ENCODE measurements at regions not wholly inside any gene's neighbourhood (a gene's known extent, or its start where the extent isn't known, plus 50 kb on each side); places are given as distances from the start of the nearest gene placed in this dataset.

DNA sequence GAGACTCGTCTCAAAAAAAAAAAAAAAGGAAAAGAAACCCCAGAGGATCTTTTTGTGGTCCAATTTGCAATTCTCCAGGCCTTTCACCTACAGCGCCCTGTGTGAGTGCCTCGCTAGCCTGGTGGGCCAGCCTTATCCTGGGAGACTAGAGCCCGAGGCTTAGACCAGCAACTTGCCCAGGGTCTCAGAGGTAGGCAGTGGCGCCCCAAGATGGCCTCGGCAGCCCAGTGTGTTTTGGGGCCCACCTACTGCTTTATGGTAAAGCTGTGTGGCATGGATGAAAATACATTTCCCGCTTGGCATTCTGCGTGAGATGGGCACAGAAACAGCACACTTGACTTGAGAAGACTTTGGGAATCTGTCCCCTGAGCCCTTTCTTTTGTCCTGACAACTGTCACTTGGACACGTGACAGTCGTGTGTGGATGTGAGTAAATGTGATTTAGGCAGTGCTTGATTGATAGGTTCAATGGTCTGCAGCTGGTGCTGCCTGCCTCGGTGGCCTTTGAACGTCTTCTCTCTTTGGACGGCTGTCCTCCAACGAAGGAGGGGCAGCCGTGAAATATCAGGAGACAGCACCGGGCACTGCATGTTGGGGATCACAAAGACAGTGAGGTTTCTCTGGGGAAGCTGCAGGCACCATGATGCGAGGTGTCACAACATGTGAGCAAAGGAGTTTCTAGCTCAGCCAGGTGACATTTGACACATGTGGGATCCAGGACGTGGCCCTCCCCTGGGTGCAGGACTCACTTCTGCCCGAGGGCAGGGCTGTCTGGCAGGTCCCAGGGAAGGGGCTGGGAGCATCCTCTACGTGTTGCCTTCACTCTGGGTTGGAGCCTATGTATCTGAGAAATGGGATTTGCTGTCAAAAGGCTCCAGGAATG lies 209.5 kb upstream of the TWIST2 start:
- TF ChIP-seq TCF4 (CRISPR knock-in tag; IDR thresholded peaks at IDR 0.05; ENCODE audit: borderline replicate concordance): no peak
- TF ChIP-seq, protein P1, sequence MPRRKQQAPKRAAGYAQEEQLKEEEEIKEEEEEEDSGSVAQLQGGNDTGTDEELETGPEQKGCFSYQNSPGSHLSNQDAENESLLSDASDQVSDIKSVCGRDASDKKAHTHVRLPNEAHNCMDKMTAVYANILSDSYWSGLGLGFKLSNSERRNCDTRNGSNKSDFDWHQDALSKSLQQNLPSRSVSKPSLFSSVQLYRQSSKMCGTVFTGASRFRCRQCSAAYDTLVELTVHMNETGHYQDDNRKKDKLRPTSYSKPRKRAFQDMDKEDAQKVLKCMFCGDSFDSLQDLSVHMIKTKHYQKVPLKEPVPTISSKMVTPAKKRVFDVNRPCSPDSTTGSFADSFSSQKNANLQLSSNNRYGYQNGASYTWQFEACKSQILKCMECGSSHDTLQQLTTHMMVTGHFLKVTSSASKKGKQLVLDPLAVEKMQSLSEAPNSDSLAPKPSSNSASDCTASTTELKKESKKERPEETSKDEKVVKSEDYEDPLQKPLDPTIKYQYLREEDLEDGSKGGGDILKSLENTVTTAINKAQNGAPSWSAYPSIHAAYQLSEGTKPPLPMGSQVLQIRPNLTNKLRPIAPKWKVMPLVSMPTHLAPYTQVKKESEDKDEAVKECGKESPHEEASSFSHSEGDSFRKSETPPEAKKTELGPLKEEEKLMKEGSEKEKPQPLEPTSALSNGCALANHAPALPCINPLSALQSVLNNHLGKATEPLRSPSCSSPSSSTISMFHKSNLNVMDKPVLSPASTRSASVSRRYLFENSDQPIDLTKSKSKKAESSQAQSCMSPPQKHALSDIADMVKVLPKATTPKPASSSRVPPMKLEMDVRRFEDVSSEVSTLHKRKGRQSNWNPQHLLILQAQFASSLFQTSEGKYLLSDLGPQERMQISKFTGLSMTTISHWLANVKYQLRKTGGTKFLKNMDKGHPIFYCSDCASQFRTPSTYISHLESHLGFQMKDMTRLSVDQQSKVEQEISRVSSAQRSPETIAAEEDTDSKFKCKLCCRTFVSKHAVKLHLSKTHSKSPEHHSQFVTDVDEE (CRISPR knock-in tag; IDR thresholded peaks at IDR 0.05): no peak
- no peak for TF ChIP-seq CSDC2 (CRISPR knock-in tag; IDR thresholded peaks at IDR 0.05)
- TF ChIP-seq ZNF565 (CRISPR knock-in tag; conservative IDR thresholded peaks at IDR 0.05; ENCODE audit: low read depth): no peak
- TF ChIP-seq ISL1 (CRISPR knock-in tag; IDR thresholded peaks at IDR 0.05): no peak
- TF ChIP-seq ZFP3 (CRISPR knock-in tag; IDR thresholded peaks at IDR 0.05): no peak
- no peak for TF ChIP-seq RARB (CRISPR knock-in tag; IDR thresholded peaks at IDR 0.05)
- TF ChIP-seq, protein P2, sequence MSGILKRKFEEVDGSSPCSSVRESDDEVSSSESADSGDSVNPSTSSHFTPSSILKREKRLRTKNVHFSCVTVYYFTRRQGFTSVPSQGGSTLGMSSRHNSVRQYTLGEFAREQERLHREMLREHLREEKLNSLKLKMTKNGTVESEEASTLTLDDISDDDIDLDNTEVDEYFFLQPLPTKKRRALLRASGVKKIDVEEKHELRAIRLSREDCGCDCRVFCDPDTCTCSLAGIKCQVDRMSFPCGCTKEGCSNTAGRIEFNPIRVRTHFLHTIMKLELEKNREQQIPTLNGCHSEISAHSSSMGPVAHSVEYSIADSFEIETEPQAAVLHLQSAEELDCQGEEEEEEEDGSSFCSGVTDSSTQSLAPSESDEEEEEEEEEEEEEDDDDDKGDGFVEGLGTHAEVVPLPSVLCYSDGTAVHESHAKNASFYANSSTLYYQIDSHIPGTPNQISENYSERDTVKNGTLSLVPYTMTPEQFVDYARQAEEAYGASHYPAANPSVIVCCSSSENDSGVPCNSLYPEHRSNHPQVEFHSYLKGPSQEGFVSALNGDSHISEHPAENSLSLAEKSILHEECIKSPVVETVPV (CRISPR knock-in tag; IDR thresholded peaks at IDR 0.05): no peak
- no peak for TF ChIP-seq SNAI2 (CRISPR knock-in tag; IDR thresholded peaks at IDR 0.05)
- TF ChIP-seq, protein P3, sequence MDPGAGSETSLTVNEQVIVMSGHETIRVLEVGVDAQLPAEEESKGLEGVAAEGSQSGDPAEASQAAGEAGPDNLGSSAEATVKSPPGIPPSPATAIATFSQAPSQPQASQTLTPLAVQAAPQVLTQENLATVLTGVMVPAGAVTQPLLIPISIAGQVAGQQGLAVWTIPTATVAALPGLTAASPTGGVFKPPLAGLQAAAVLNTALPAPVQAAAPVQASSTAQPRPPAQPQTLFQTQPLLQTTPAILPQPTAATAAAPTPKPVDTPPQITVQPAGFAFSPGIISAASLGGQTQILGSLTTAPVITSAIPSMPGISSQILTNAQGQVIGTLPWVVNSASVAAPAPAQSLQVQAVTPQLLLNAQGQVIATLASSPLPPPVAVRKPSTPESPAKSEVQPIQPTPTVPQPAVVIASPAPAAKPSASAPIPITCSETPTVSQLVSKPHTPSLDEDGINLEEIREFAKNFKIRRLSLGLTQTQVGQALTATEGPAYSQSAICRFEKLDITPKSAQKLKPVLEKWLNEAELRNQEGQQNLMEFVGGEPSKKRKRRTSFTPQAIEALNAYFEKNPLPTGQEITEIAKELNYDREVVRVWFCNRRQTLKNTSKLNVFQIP (CRISPR knock-in tag; IDR thresholded peaks at IDR 0.05; ENCODE audit: borderline replicate concordance, low read depth): no peak
- no peak for TF ChIP-seq PPARA (CRISPR knock-in tag; IDR thresholded peaks at IDR 0.05; ENCODE audit: borderline replicate concordance)
- no peak for TF ChIP-seq ZC3H10 (CRISPR knock-in tag; IDR thresholded peaks at IDR 0.05)
- no peak for TF ChIP-seq ESRRG (CRISPR knock-in tag; IDR thresholded peaks at IDR 0.05)
- TF ChIP-seq ZFP30 (CRISPR knock-in tag; IDR thresholded peaks at IDR 0.05): no peak
- ATAC-seq: no peak

DNA sequence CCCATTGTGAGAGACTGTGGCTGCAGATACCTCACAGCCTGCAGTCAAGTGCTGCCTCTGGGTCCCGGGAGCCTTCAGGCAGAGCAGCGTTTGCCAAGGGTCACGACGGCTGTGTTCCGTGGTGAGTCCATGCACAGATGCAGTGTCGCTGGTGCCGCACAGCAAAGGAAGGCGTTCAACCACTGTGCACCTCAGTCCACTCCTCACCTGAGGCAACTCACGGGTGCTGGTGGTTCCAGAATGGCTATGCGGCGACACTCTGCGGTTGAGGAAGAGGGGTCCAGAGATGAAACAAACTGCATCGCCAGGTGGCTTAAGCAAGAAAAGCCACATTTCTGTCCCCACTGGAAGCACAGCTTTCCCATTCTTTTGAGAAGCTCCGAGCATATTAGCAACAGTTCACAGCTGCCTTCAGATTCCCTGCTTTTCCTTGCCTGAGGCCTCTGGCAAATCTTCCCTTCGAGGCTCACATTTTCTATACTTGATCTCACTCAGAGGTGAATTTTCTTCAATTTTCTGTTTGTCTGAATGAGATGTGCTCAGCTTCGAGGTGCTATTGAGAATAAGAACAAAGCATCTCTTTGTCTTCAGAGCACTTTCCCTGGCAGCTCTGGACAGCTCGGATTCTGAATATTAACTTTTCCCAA lies 208.8 kb upstream of the TWIST2 start:
- ATAC-seq: no peak
- TF ChIP-seq ZFP30 (CRISPR knock-in tag; IDR thresholded peaks at IDR 0.05) (no peak), CSDC2 (CRISPR knock-in tag; IDR thresholded peaks at IDR 0.05) (no peak), GLIS3 (CRISPR knock-in tag; IDR thresholded peaks at IDR 0.05) (no peak), TCF4 (CRISPR knock-in tag; IDR thresholded peaks at IDR 0.05; ENCODE audit: borderline replicate concordance) (no peak), ZC3H10 (CRISPR knock-in tag; IDR thresholded peaks at IDR 0.05) (no peak), TOX (CRISPR knock-in tag; IDR thresholded peaks at IDR 0.05; ENCODE audit: borderline replicate concordance) (no peak), ESRRG (CRISPR knock-in tag; IDR thresholded peaks at IDR 0.05) (no peak), BACH2 (CRISPR knock-in tag; IDR thresholded peaks at IDR 0.05; ENCODE audit: borderline replicate concordance) (no peak), OSR1 (CRISPR knock-in tag; IDR thresholded peaks at IDR 0.05) (no peak)
- TF ChIP-seq, protein P1 (CRISPR knock-in tag; IDR thresholded peaks at IDR 0.05): no peak
- TF ChIP-seq, protein P4, sequence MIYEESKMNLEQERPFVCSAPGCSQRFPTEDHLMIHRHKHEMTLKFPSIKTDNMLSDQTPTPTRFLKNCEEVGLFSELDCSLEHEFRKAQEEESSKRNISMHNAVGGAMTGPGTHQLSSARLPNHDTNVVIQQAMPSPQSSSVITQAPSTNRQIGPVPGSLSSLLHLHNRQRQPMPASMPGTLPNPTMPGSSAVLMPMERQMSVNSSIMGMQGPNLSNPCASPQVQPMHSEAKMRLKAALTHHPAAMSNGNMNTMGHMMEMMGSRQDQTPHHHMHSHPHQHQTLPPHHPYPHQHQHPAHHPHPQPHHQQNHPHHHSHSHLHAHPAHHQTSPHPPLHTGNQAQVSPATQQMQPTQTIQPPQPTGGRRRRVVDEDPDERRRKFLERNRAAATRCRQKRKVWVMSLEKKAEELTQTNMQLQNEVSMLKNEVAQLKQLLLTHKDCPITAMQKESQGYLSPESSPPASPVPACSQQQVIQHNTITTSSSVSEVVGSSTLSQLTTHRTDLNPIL (CRISPR knock-in tag; IDR thresholded peaks at IDR 0.05; ENCODE audit: low read depth): no peak
- TF ChIP-seq, protein P2 (CRISPR knock-in tag; IDR thresholded peaks at IDR 0.05): no peak
- TF ChIP-seq, protein P5, sequence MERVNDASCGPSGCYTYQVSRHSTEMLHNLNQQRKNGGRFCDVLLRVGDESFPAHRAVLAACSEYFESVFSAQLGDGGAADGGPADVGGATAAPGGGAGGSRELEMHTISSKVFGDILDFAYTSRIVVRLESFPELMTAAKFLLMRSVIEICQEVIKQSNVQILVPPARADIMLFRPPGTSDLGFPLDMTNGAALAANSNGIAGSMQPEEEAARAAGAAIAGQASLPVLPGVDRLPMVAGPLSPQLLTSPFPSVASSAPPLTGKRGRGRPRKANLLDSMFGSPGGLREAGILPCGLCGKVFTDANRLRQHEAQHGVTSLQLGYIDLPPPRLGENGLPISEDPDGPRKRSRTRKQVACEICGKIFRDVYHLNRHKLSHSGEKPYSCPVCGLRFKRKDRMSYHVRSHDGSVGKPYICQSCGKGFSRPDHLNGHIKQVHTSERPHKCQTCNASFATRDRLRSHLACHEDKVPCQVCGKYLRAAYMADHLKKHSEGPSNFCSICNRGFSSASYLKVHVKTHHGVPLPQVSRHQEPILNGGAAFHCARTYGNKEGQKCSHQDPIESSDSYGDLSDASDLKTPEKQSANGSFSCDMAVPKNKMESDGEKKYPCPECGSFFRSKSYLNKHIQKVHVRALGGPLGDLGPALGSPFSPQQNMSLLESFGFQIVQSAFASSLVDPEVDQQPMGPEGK (CRISPR knock-in tag; IDR thresholded peaks at IDR 0.05; ENCODE audit: borderline replicate concordance): no peak
- TF ChIP-seq, protein P3 (CRISPR knock-in tag; IDR thresholded peaks at IDR 0.05; ENCODE audit: borderline replicate concordance, low read depth): no peak
